Activated CD8-positive, alpha-beta memory T cell treated with anti-CD3 and anti-CD28 coated beads for 36 hours (primary cell): ENCODE measurements at regions not wholly inside any gene's neighbourhood (a gene's known extent, or its start where the extent isn't known, plus 50 kb on each side); places are given as distances from the start of the nearest gene placed in this dataset.
"Not testable (repeated sequence)": the region's sequence is repeated elsewhere in the genome, so short reads cannot be mapped to it uniquely, and the experiment has no call there.

ENCODE experiments used
- CTCF ChIA-PET: fragments of 350-600 bp; sonication (Branson Sonifier 250); formaldehyde crosslinking; loops from one replicate; lab custom pipeline; 2021; ENCODE audit warnings: antibody characterized with exemption; lab: Charles Lee
- POLR2A ChIA-PET: fragments of 350-600 bp; sonication (Branson Sonifier 250); formaldehyde crosslinking; loops from one replicate; lab custom pipeline; 2021; ENCODE audit warnings: antibody characterized with exemption; lab: Charles Lee

GRCh38 chr2:5203134-5203755 lies 488.9 kb upstream of the SOX11 start:
- CTCF ChIA-PET, result no interaction called here
- POLR2A ChIA-PET, result no interaction called here

- CTCF ChIA-PET, POLR2A ChIA-PET: not testable (repeated sequence)
Measured at GRCh38 chr2:5206742-5207141, 485.4 kb upstream of the SOX11 start.

- POLR2A ChIA-PET, result no interaction called here
- CTCF ChIA-PET, result no interaction called here
Measured at GRCh38 chr2:5215989-5216607, 476.1 kb upstream of the SOX11 start.

DNA sequence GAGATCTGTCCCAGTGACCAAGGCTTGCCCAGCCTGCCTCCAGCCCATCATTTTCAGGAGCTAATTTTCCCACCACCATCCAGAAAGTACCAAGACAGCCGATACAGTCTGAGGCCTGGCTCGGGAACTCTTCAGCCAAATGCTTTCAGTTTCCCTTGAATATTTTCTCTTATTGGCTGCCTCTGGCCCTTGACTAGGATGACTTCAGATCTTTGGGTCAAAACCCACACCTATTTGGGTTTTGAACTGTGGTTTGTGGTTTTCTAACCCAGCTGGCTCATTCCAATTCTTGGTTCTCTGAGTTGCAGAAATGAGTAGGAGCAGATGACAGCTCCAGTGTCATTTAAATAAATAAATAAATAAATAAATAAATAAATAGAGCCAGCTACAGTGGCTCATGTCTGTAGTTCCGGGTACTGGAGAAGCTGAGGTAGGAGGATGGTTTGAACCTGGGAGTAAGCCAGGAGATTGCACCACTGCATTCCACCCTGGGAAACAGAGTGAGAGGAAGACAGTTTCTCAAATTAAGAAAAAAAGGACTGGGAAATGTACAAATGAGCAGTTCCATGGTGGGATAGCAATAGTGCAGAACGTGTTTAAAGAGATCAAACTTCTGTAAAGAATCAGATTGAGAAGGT lies 465.0 kb upstream of the SOX11 start:
- ChIA-PET POLR2A (no interaction called here), CTCF (no interaction called here)

DNA sequence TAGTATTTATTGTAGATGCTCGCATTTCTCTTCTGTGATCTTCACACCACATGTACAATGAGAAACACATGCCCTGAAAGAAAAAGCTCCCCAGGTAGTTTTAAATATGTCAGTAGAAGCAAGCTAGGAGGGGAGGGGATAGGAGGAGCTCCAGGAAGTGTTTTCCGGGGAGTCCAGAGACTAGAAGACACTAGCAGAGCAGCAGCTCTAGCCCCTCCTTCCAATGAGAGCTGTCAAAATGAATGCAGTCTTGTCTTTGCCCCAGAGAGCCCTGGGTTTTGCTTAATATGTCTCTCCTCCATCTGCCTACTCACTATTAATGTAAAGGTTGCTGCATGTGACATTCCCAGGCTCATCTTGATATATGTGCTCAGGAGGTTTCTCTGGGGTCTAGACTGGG lies 462.6 kb upstream of the SOX11 start:
- CTCF ChIA-PET, result no interaction called here
- POLR2A ChIA-PET, result no interaction called here

DNA sequence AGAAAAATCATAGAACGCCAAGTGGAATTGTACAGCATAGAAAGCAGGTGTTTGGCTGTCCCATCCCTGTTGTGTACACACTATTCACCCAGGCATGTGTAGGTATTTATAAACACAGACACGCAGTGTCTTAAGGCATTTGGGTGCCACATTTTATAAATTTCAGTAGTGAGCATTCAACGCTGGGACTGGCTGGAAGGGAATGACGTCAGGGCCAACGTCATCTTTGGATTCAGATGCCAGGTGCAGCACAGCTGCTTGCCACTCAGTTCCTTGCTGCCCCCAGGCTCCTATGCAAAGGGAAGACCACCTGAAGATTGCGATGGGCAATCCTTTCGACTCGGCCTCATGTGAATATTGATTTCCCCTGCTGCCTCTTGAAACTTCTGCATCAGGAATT lies 461.7 kb upstream of the SOX11 start:
- ChIA-PET CTCF (no interaction called here), POLR2A (no interaction called here)

GRCh38 chr2:5230855-5231254 lies 461.3 kb upstream of the SOX11 start:
- ChIA-PET POLR2A (no interaction called here), CTCF (no interaction called here)

DNA sequence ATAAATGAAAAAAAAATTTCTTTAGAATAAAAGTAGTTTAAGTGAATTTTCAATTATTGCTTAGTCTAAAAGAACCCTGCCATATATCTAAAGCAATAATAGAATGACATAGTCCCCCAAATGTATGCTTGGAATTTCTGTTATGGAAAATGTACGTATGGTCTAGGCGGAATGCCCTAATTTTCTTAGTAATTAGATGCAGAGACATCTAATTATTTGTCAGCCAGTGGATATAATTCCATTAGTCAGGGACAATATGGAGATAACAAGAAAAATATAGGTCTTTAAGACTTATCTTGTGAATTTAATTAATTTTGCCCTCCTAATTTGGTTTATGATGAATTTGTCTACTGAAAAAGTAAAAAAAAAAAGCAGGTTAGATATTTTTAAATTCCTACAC lies 460.9 kb upstream of the SOX11 start:
- ChIA-PET CTCF (no interaction called here), POLR2A (no interaction called here)

DNA sequence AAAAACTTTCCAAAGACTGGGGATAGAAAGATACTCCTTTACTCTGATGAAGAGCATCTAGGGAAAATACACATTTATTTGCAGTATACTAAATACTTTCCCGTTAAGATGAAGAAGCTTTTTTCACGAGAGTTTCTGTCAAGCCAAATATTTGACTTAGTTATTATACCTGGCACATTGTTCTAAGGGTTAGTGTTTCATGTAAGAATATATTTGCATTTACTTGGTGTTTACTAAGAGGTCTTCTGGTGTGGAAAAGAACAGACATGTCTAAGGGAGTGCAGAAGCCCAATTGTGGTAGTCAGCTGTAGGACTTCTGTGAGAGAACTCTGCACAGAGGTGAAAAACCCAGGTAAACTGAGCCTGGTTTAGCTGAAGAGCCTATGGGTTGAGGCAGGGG lies 457.6 kb upstream of the SOX11 start:
- CTCF ChIA-PET, result no interaction called here
- POLR2A ChIA-PET, result no interaction called here

DNA sequence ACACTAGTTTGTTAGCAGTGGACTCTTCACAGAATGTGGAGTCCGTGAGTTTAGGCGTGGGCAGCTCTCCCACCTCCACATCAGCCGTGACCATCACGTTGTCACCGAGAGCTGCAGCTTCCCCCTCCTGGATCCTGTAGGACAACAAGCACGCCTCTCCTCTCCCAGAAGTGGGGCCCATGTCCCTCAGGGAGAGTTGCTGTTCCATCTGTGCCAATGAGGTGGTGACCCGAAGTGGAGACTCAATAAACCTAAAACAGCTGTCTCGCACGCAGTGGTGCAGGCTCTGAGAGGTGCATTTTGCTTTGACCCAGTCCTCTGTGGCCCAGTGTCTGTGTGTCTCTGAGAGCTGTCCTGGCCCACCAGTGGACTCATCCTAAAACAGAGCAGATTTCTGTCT lies 456.5 kb upstream of the SOX11 start:
- ChIA-PET CTCF (no interaction called here), POLR2A (no interaction called here)

- CTCF ChIA-PET, result no interaction called here
Measured at GRCh38 chr2:5236249-5236648, 455.9 kb upstream of the SOX11 start.

DNA sequence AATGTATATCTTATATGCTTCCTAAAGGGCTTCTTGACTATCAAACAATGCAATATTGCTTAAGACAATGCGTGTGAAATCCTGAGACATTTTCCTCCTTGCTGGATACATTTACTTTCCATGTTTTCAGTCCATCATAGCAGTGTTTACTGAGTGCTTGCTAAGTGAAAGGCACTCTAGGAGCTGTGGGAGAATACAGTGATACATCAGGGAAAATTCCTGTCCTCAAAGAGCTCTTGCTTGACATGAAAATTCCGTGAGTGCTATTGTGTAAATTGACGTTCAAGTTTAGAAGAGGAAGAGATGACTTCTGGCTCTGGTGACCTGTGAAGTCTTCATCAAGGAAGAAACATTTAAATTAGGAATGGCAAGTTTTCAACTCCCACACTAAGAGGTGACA lies 449.4 kb upstream of the SOX11 start:
- POLR2A ChIA-PET, result no interaction called here

More at GRCh38 chr2:5236249-5236648, 455.9 kb upstream of the SOX11 start:
- POLR2A ChIA-PET, result no interaction called here

DNA sequence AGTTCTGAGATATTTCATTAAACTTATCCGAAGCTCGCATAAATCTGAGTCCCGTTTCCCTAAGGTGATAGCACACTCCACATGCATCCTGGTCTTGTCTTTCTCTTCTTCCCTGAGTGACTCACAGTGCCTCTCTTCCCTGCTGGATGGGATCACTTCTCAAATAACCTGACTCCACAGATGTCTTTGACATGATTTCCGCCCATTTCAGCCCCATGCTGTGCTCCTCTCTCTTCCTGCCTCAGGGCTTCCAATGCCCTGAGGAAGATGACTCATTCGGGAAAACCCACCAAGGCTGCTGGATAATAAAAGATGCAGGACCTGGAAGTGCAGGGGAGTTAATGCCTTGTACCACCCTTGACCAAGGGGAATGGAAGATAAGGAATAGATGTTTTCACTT lies 441.7 kb upstream of the SOX11 start:
- ChIA-PET CTCF (no interaction called here), POLR2A (no interaction called here)

More for the DNA sequence above, 449.4 kb upstream of the SOX11 start:
- CTCF ChIA-PET, result no interaction called here

- CTCF ChIA-PET, result no interaction called here
- POLR2A ChIA-PET, result no interaction called here
Measured at GRCh38 chr2:5253263-5253662, 438.9 kb upstream of the SOX11 start.

GRCh38 chr2:5254791-5255332 lies 437.3 kb upstream of the SOX11 start:
- ChIA-PET CTCF (no interaction called here), POLR2A (no interaction called here)

- CTCF ChIA-PET, result no interaction called here
- POLR2A ChIA-PET, result no interaction called here
Measured at GRCh38 chr2:5263291-5263690, 428.9 kb upstream of the SOX11 start.

DNA sequence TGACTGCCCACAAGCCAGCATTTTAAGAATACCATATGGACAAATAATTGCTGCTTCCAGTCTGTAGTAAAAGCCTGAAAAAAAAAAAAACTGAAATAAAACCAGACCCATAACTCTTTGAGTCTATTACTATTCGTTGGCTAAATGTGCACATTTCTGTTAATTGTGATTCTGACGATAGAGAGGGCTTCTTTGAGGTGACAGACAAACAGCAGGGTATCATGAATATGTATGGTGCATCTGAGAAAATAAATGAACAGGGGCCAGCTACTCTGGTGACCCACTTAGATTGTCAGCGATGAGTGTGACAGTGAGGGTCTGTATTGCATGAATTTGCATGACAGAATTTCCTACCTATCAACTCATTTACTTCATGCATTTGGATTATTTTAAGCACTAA lies 427.8 kb upstream of the SOX11 start:
- POLR2A ChIA-PET, result interaction anchor here (0.5 kb wide), 1 partner anchor 309 kb away, joined by 3 read pairs; no protein-coding TSS in a partner anchor
- CTCF ChIA-PET, result no interaction called here

GRCh38 chr2:5285061-5285460 lies 407.1 kb upstream of the SOX11 start:
- ChIA-PET POLR2A (no interaction called here), CTCF (no interaction called here)

GRCh38 chr2:5285872-5286769 lies 406.1 kb upstream of the SOX11 start:
- ChIA-PET CTCF (no interaction called here), POLR2A (no interaction called here)
